ENCODE measurements at regions not wholly inside any gene's neighbourhood (a gene's known extent, or its start where the extent isn't known, plus 50 kb on each side); places are given as distances from the start of the nearest gene placed in this dataset.

DNA sequence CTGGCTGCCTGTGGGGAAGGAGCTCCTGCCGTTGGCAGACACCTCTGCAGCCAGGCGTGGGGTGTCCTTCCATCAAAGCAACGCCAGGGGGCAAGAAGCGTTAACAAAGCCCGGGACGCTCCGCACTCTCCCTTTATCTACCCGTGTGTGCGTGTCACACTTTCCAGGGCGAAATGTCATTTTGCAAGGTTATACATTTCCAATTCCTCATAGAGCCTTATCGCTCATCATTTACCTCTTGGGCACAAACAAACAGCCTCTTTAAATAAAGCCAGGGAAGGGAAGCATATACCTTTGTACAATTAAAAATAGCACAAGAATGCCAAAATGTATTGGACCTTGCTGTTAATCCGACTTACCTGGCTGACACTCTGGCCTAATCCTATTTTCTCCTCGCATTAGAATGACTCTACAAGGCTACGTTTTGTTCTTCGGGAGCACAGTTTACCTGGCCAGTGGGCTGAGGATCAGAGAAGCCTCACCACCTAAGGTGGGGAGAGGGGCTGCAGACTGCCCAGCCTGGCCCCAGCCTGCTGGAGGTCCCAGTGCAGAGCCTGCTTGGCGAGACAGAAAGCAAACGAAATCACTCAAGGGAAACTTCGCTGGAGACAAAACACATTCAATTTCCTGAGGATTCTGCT is 77.6 kb upstream of the EN2 start:
- Mint-ChIP-seq H3K27me3 (ENCODE audit: low read depth) (peaks cover 99% of the 10 kb centered on the region), H3K36me3 (no peaks in the 10 kb centered on the region), H3K9me3 (no peaks in the 10 kb centered on the region), H3K4me1 (peaks cover 11% of the 10 kb centered on the region), H3K27ac (no peak overlapping the region), H3K4me3 (no peak overlapping the region)
- TF ChIP-seq, protein P1, sequence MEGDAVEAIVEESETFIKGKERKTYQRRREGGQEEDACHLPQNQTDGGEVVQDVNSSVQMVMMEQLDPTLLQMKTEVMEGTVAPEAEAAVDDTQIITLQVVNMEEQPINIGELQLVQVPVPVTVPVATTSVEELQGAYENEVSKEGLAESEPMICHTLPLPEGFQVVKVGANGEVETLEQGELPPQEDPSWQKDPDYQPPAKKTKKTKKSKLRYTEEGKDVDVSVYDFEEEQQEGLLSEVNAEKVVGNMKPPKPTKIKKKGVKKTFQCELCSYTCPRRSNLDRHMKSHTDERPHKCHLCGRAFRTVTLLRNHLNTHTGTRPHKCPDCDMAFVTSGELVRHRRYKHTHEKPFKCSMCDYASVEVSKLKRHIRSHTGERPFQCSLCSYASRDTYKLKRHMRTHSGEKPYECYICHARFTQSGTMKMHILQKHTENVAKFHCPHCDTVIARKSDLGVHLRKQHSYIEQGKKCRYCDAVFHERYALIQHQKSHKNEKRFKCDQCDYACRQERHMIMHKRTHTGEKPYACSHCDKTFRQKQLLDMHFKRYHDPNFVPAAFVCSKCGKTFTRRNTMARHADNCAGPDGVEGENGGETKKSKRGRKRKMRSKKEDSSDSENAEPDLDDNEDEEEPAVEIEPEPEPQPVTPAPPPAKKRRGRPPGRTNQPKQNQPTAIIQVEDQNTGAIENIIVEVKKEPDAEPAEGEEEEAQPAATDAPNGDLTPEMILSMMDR (IDR thresholded peaks at IDR 0.05; ENCODE audit: unreplicated experiment), result peak; percentile 73
- DNase-seq (ENCODE audit: low spot score in 2 of 2, unreplicated experiment in 2 of 2), result peak; percentile 46 to 76

DNA sequence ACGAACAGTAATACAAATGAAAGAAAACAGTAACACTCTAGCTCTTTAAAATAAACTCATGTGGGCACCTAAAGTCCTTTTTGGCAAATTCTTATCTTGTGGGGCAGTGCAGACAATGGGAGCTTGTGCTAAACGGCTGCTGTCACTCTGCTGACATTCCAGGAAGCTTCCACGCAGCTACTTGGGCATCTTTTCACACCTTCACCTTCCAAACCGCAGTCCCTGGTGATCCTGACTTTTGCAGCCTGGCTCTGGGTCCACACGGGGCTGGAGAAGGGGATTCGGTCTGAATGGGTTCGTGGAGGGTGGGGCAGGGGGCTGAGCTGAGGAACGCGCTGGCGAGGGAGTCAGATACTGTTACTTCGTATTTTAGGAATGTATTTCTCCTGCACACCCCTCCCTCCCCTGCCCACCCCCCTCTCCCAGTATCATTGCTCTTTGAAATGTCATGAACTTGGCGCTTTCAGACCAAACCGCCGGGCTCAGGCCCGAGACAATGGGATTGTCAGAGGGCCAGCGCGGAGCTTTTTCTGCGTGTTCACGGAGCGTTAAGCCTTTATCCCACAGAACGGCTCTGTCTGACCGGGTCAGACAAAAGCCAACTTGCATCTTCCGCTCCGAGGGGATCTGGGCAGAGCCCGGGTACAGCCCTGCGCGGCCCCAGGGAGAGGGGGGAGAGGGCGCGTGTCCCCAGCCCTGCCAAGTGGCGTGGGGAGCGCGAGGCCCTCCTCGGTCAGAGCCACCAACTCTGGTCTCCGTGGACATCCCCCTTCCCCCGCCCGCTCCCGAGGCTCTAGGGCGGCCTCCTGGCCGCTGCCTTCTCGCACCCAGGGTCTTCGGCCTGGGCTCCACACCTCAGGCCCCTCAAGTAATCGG is 76.7 kb upstream of the EN2 start:
- DNase-seq (ENCODE audit: low spot score in 2 of 2, unreplicated experiment in 2 of 2), result no peak
- H3K27me3 Mint-ChIP-seq (ENCODE audit: low read depth), result peaks cover 99% of the 10 kb centered on the region
- TF ChIP-seq, protein P1 (IDR thresholded peaks at IDR 0.05; ENCODE audit: unreplicated experiment), result no peak
- H3K9me3 Mint-ChIP-seq, result no peaks in the 10 kb centered on the region
- no peak overlapping the region for H3K4me3 Mint-ChIP-seq
- H3K36me3 Mint-ChIP-seq, result no peaks in the 10 kb centered on the region
- peaks cover 9% of the 10 kb centered on the region for H3K4me1 Mint-ChIP-seq
- no peak overlapping the region for H3K27ac Mint-ChIP-seq

DNA sequence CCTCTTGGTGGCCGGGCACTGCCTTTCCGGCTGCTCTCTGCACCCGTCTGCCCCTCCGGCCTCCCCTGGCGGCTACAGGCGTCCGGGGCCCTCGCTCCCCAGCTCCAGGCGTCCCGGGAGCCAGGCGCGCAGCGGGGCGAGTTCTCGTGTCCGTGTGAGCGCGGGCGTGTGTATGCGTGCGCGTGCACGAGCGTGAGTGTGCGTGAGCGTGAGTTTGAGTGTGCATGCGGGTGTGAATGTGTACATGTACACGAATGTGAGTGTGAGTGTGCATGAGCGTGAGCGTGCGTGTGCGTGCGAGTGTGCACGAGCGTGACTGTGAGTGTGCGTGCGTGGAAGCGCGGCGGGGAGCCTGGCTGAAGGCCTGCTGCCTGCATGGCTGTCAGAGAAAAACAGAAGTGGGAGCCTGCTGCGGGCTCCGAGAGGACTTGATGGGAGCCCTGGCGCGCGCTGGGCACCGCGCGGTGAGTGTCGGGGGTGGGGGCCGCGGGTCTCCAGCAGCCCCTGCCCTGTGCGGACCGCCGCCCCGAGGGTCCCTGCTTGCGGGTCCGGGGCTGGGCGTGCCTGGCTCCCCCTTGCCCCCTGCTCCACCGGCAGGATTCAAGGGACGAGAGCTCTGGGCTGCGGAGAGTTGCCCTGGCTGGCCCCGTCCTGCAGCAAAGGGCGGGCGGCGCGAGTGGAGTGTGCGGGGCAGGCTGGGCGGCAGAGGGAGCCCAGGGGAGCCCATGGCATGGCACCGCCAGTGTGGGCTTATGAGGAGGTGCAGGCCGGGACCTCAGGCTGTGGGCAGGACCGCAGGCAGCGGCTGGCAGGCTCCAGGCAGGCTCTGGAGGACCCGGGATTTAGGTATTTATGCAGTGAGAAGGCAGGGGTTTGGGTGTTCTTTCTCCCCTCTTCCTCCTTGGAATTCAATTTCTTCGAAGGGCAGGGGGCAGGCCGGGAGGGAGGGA is 75.8 kb upstream of the EN2 start:
- TF ChIP-seq, protein P1 (IDR thresholded peaks at IDR 0.05; ENCODE audit: unreplicated experiment), result peak; percentile 14
- no peak for DNase-seq (ENCODE audit: low spot score in 2 of 2, unreplicated experiment in 2 of 2)
- H3K27me3 Mint-ChIP-seq (ENCODE audit: low read depth), result peaks cover 99% of the 10 kb centered on the region

DNA sequence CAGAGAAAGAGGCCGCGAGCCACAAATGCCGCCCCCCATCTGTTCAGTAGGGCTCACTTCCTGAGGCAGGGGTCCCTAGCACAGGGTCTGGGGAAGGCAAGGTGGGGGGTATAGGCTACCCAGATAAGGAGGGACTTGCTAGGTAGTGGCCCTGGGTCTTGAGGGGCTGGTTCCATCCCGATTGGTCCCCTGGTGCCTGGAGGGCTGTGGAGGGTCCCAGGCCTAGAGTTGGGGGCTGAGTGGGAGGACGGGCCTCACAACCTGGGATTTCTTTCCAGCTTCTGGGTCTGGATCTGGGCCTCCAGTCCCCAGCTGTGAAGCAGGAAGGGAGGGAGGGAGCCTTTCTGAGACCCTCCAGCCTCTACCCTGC is 75.1 kb upstream of the EN2 start:
- peaks cover 9% of the 10 kb centered on the region for H3K4me1 Mint-ChIP-seq
- H3K27ac Mint-ChIP-seq, result no peak overlapping the region
- no peak for DNase-seq (ENCODE audit: low spot score in 2 of 2, unreplicated experiment in 2 of 2)

More for the DNA sequence above, 75.8 kb upstream of the EN2 start:
- H3K27ac Mint-ChIP-seq, result no peak overlapping the region
- H3K9me3 Mint-ChIP-seq, result no peaks in the 10 kb centered on the region
- peaks cover 9% of the 10 kb centered on the region for H3K4me1 Mint-ChIP-seq
- H3K36me3 Mint-ChIP-seq, result no peaks in the 10 kb centered on the region
- H3K4me3 Mint-ChIP-seq, result peak overlapping the region; percentile 60

More for the DNA sequence above, 75.1 kb upstream of the EN2 start:
- Mint-ChIP-seq H3K27me3 (ENCODE audit: low read depth) (peaks cover 99% of the 10 kb centered on the region), H3K4me3 (no peak overlapping the region), H3K9me3 (no peaks in the 10 kb centered on the region), H3K36me3 (no peaks in the 10 kb centered on the region)
- TF ChIP-seq, protein P1 (IDR thresholded peaks at IDR 0.05; ENCODE audit: unreplicated experiment), result no peak

All from mesothelial cell of epicardium (in vitro differentiated cells).